Chondrocyte (in vitro differentiated cells): ENCODE measurements at regions not wholly inside any gene's neighbourhood (a gene's known extent, or its start where the extent isn't known, plus 50 kb on each side); places are given as distances from the start of the nearest gene placed in this dataset.

Experiments
- DNase-seq: peaks from one replicate; pipeline ENCODE4 v3.0.0; 2021; ENCODE audit warnings: mixed read lengths, low spot score
- H3K27ac Mint-ChIP-seq: one replicate; pipeline ENCODE4 v1.8.0; 2021; ENCODE audit warnings: mild to moderate bottlenecking, moderate library complexity, mixed read lengths; ENCODE audit not compliant: unreplicated experiment
- H3K27me3 Mint-ChIP-seq: 2 replicates; pipeline ENCODE4 v1.8.0; 2021; ENCODE audit warnings: low read depth, mixed read lengths
- H3K36me3 Mint-ChIP-seq: 2 replicates; pipeline ENCODE4 v1.8.0; 2021; ENCODE audit warnings: low read depth, mixed read lengths
- H3K4me1 Mint-ChIP-seq: 2 replicates; pipeline ENCODE4 v1.8.0; 2021; ENCODE audit warnings: low read depth, mild to moderate bottlenecking, mixed read lengths
- H3K4me3 Mint-ChIP-seq: one replicate; pipeline ENCODE4 v1.8.0; 2021; ENCODE audit warnings: mild to moderate bottlenecking, moderate library complexity, mixed read lengths; ENCODE audit not compliant: unreplicated experiment
- H3K9me3 Mint-ChIP-seq: 2 replicates; pipeline ENCODE4 v1.8.0; 2021; ENCODE audit warnings: low read depth, mixed read lengths
- CTCF ChIP-seq: fragments of 200-600 bp; sonication (generic); IDR thresholded peaks from 2 replicates; pipeline ENCODE4 v1.5.0; 2021; ENCODE audit warnings: antibody characterized with exemption, mild to moderate bottlenecking, moderate library complexity

- H3K27me3 Mint-ChIP-seq, result peaks cover 8% of the 10 kb centered on the region
- no peak overlapping the region for H3K27ac Mint-ChIP-seq
- peaks cover 5% of the 10 kb centered on the region for H3K9me3 Mint-ChIP-seq
- no peak overlapping the region for H3K4me3 Mint-ChIP-seq
- H3K4me1 Mint-ChIP-seq, result no peaks in the 10 kb centered on the region
- no peak for TF ChIP-seq CTCF
- H3K36me3 Mint-ChIP-seq, result no peaks in the 10 kb centered on the region
- no peak for DNase-seq
Observed at GRCh38 chr11:101334581-101334980, 205.0 kb upstream of the PGR start.

GRCh38 chr11:101331411-101331810 is 201.8 kb upstream of the PGR start:
- H3K27me3 Mint-ChIP-seq, result peaks cover 12% of the 10 kb centered on the region
- no peak for TF ChIP-seq CTCF
- peaks cover 5% of the 10 kb centered on the region for H3K9me3 Mint-ChIP-seq
- no peaks in the 10 kb centered on the region for H3K36me3 Mint-ChIP-seq
- H3K4me3 Mint-ChIP-seq, result no peak overlapping the region
- no peaks in the 10 kb centered on the region for H3K4me1 Mint-ChIP-seq
- no peak overlapping the region for H3K27ac Mint-ChIP-seq
- DNase-seq, result no peak

- no peaks in the 10 kb centered on the region for H3K4me1 Mint-ChIP-seq
- no peak overlapping the region for H3K27ac Mint-ChIP-seq
- peaks cover 5% of the 10 kb centered on the region for H3K9me3 Mint-ChIP-seq
- no peaks in the 10 kb centered on the region for H3K36me3 Mint-ChIP-seq
- DNase-seq, result no peak
- no peak overlapping the region for H3K4me3 Mint-ChIP-seq
- H3K27me3 Mint-ChIP-seq, result peaks cover 21% of the 10 kb centered on the region
- TF ChIP-seq CTCF, result no peak
Observed at GRCh38 chr11:101327908-101328307, 198.3 kb upstream of the PGR start.

- Mint-ChIP-seq H3K4me3 (no peak overlapping the region), H3K9me3 (no peaks in the 10 kb centered on the region), H3K4me1 (no peaks in the 10 kb centered on the region), H3K27me3 (peaks cover 21% of the 10 kb centered on the region), H3K27ac (no peak overlapping the region), H3K36me3 (no peaks in the 10 kb centered on the region)
- no peak for DNase-seq
- TF ChIP-seq CTCF, result no peak
Observed at GRCh38 chr11:101326141-101326540, 196.5 kb upstream of the PGR start.

GRCh38 chr11:101323997-101324396 is 194.4 kb upstream of the PGR start:
- Mint-ChIP-seq H3K4me3 (no peak overlapping the region), H3K27me3 (peaks cover 16% of the 10 kb centered on the region), H3K36me3 (no peaks in the 10 kb centered on the region), H3K9me3 (no peaks in the 10 kb centered on the region), H3K4me1 (no peaks in the 10 kb centered on the region), H3K27ac (no peak overlapping the region)
- peak; percentile 24 for TF ChIP-seq CTCF
- DNase-seq, result no peak
